Endometrium (tissue), 2 donors: ENCODE measurements at regions not wholly inside any gene's neighbourhood (a gene's known extent, or its start where the extent isn't known, plus 50 kb on each side); places are given as distances from the start of the nearest gene placed in this dataset.
"Not testable (repeated sequence)": the region's sequence is repeated elsewhere in the genome, so short reads cannot be mapped to it uniquely, and the experiment has no call there.

Experiments
- FAIRE-seq: peaks from 2 replicates; lab custom pipeline; 2012; peaks lifted over from hg19 to GRCh38; lab: Jason Lieb, UNC
- donor health status: control.
- donor health status: control.

GRCh38 chr10:53650794-53651193 lies 878.2 kb upstream of the MBL2 start:
- no peak for FAIRE-seq

- not testable (repeated sequence) for FAIRE-seq
Measured at GRCh38 chr10:53647221-53647620, 874.6 kb upstream of the MBL2 start.

DNA sequence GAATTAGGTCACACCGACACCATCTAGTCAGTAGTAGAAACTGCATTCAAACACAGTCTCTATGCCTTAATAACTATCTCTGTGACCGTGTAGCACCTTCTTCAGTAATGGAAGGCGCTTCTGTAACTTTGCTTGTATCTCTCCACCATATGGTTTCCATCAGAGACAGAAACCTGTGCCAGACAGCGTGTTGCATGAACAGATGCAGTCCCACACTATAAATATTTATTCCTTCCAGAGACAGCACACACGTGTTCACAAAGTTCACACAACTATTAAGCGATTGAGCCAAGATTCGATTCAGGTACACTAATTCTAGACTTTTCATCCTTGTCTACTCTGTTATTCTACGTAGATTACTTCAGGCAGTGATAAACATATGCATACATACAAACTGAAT lies 873.9 kb upstream of the MBL2 start:
- FAIRE-seq = peak; percentile 46

DNA sequence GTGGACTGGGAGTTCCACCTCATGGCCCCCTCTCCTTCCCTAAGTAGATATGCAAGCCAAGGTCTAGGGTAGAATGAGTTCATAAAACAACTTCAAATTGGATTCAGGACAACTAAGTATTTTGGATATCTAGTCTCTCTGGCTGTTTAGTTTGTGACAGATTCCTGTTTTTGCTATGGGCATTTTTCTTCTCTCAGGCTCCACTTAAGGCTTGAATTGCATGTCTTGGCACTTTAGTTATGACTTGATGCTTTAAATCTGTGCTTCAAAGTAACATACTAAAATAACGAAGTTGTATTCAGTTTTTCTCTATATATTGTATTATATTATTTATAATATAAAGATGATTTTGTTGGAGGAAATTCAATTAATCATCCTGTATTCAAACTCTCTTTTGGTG lies 873.4 kb upstream of the MBL2 start:
- no peak for FAIRE-seq

DNA sequence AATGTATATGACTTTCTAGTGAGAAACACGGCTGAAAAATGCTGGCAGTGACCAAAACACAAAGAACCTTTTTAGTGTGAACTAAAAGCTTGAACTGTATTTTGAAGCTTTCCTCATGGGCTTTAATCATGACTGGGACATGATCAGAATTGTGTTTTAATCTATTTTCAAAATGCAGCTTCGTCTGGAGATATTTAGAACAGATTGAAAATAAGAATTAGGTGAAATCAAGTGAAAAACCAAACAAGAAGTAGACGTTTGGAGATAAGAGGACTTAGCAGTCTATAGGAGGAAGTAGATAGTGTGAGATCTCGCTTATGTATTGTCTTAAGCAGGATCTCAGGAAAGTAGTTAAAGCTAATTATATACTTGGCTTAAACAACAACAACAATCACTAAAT lies 865.4 kb upstream of the MBL2 start:
- no peak for FAIRE-seq

DNA sequence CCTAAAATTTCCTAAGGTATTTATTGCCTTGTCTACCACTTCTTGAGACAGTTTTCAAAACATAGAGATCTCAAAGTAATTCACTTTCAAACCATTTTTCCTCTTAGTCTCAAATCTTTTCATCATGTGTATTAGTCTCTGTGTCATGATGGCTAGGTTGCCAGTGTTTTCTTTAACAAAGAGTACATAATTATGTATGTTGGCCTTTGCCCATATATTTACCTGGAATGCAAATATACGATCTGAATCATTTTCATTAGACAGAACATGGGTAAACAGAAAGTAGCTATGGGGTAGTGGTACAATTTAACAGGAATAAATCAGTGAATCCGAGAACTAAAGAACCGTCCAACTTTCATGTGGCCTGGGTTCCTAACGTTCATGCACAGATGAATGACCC lies 852.1 kb upstream of the MBL2 start:
- peak; percentile 93 for FAIRE-seq

DNA sequence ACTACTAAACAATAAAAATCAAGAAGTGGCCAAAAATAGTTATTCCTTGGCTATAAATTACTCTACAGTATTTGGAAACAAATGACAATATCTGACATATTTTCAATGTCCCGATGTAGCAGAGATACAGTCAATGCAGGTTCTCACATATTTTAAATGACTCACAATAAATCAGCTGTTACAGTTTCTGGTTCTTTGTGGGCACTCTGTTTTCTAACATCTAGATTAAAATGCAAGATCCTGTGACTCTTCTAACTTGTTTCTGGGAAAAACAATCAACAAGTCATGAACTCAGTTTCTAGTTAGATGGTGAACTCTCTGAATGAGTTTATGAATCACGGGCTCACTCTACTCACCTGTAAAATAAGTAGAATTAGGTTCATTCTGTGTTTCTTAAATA lies 849.6 kb upstream of the MBL2 start:
- no peak for FAIRE-seq

GRCh38 chr10:53619671-53620070 lies 847.1 kb upstream of the MBL2 start:
- FAIRE-seq = no peak

- no peak for FAIRE-seq
Measured at GRCh38 chr10:53607691-53608090, 835.1 kb upstream of the MBL2 start.

DNA sequence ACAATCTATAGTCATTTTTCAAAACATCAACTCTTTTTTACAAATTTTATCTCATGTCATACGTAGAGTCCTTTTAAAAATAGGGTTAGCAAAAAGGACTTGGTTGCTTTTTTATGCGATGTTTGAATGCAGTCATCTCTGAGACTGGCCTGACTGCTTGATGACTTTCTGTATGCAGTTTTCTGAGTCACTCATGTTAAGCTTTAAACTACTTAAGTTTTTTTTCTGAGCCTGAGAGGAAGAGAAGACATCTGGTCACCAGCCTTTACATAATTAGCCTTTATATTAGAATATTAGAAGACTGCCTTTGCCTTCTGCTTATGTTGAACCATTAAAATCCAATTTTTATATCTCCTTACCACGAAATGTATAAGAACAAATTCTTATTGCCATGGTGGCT lies 834.4 kb upstream of the MBL2 start:
- no peak for FAIRE-seq

DNA sequence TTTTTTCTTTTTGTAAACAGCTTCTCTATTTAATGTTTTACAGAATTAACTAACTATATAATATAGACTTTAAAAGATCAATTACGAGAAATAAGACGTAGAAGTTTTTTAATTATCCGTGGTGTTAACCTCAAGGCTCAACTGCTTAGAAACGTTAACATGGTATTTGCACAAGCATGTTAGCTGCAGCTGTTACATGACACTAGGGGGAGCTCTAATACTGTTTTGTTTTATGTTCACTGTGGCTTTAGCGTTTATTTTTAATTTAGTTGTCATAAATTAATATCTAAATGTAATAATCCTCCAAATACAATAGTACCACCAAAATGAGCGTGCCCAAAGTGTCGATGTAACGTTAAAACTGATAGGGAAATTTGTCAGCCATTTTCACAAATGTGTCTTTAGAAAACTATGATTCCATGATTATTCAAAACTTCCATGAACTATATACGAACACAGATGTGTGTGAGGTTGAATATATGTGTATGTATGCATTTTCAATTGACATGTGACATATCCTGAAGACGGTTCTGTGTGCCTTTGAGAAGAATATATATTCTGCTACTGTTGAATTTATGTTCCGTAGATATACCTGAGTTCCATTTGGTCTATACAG lies 828.8 kb upstream of the MBL2 start:
- FAIRE-seq = peak; percentile 91

DNA sequence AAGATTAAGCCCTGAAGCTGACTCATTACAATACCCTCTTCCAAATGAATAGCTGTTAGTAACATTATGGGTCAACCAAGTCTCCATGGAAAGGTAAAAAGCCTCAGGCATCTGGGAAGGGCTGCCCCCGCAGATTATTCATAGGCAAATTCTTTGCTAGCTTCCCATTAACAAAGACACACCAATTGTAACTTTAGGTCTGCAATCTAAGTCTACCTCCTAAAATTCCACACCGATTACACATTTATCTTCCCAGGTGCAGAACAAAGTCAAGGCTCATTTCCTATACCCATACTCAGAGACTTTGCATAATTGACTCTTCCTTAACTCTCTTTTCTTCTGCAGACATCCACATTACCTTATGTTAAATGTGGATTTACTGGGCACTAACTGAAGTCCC lies 826.3 kb upstream of the MBL2 start:
- FAIRE-seq = no peak

GRCh38 chr10:53597835-53598251 lies 825.3 kb upstream of the MBL2 start:
- FAIRE-seq = no peak

DNA sequence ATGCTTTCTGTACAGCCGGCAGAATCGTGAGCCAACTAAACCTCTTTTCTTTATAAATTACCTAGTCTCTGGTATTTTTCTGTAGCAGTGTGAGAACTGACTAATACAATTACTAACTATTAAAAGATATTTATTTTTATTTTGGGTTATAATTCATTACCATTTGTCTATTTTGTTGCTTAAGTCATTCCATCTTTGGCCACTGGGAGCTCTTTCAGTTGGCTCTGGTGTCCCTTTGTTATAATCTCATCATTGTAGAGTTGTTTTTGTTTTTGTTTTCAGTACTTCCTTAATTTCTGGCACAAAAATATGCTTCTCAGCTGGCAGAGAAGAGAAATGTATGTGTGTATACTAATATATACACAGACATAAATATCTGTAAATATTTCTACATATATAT lies 807.9 kb upstream of the MBL2 start:
- no peak for FAIRE-seq

DNA sequence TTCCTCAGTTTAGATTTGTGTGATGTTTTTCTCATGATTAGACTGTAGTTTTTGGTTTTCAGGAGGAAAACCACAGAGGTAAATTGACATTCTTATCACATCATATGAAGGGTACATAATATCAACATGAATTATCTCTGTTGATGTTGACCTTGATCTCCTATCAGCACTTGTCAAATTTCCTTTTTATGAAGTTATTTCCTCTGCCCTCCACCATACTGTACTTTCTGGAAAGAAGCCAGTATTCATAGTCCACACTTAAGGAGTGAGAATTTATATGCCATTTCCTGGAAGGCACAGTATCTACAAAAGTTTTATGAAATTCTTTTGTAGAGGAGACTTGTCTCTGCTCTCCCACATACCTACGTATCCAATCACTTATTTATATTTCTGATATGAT lies 807.2 kb upstream of the MBL2 start:
- no peak for FAIRE-seq

DNA sequence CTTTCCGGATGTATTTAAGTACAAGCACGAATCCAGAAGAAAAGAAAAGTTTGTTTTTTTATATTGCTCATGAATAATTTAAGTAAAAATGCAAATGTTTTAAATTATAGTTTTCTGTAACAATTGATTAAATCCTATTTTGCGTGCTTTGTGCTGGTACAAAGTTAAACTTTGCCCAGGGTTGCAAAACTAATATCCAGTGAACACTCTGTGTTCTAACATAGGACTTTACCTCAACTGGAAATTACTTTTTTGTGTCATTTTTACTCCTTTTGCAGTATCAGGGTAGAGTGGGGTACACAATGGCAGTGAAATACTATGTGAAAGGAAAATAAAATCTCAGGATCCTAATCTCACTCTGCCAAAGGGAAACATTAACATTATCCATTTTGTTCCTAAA lies 801.4 kb upstream of the MBL2 start:
- FAIRE-seq = no peak

DNA sequence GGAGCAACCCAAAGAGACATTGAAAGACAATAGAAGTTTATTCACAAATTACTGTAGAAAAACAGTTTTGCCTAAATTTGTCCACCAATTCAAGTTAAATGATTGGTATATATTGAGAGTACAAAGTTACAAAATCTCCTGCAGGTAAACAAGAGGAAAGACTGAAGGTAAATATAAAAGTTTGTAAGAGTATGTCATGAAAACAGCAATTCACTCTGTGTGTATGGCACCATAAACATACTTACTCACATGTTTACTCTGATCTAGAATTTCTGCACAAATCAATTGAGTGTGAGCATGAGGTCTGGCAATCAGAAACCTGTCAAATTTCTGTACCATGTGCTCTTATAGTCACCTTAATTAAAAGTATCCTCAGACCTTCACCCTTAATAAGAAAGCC lies 800.9 kb upstream of the MBL2 start:
- FAIRE-seq = no peak

- FAIRE-seq = peak; percentile 21
Measured at GRCh38 chr10:53572799-53573198, 800.2 kb upstream of the MBL2 start.

DNA sequence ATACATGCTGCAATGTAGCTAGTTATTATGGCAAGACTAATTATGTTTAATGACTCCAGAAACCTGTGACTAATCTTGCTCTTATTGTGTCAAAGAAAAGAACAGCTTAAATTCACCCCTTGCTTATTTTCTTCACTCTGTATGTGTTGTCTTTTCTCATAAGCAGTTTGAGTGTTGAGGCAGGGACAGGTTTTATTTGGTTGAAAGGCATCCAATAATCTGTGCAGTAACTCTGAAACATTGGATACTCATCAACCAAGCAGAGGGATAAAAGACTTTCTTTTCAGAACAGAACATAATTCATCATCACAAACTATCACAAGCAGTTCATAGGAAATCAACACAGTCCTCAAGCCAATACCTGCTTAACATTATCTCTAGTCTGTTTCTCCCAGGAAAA lies 797.6 kb upstream of the MBL2 start:
- FAIRE-seq = no peak

GRCh38 chr10:53569455-53569854 lies 796.9 kb upstream of the MBL2 start:
- no peak for FAIRE-seq

DNA sequence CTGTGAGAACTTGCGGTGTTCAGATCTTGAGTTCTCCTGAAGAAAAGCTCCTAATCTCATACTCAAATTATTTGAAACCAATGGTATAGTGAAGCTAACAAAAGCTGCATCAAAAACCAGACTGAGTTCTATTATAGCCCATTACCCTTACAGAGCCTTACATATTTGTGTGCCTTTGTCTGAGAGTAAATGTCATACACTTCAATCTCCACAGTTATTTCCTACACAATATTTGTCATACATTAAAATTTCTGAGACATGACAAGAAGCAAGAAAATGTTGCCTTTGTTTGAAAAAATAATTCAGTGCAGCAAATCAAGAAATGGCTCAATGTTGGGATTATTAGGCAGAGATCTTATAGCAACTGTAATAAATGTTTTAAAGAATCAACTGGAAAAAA lies 776.1 kb upstream of the MBL2 start:
- no peak for FAIRE-seq

- FAIRE-seq = no peak
Measured at GRCh38 chr10:53547364-53547763, 774.8 kb upstream of the MBL2 start.

DNA sequence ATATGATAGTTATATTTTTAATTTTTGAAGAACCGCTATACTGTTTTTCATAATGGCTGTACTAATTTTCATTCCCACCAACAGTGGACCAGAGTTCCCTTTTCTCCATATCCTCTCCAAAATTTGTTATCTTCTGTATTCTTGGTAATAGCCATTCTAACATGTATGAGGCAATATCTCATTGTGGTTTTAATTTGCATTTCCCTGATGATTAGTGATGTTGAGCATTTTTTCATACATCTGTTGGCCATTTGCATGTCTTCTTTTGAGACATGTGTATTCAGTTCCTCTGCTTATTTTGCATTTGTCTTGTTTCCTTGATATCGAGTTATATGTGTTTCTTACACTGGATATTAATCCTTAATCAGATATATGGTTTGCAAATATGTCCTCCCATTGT lies 770.8 kb upstream of the MBL2 start:
- FAIRE-seq = no peak

GRCh38 chr10:53537508-53537907 lies 764.9 kb upstream of the MBL2 start:
- FAIRE-seq = no peak

GRCh38 chr10:53536322-53536721 lies 763.7 kb upstream of the MBL2 start:
- no peak for FAIRE-seq
